Neural progenitor cell (in vitro differentiated cells): ENCODE measurements at regions not wholly inside any gene's neighbourhood (a gene's known extent, or its start where the extent isn't known, plus 50 kb on each side); places are given as distances from the start of the nearest gene placed in this dataset.

ENCODE experiments used
- DNase-seq: peaks from one replicate; pipeline ENCODE4 v3.0.0-alpha.2; 2016; ENCODE audit warnings: low spot score
- H2AFZ ChIP-seq: fragments of 200-600 bp; sonication (generic); replicated peaks from 2 replicates; pipeline ENCODE4 v1.6.1; 2016; ENCODE audit warnings: antibody characterized with exemption
- H3F3A ChIP-seq: fragments of 200-600 bp; sonication (generic); 2 replicates; pipeline ENCODE4 v1.6.1; 2016; ENCODE audit warnings: antibody characterized with exemption, low read depth
- H3K27ac ChIP-seq: fragments of 200-600 bp; sonication (generic); 2 replicates; pipeline ENCODE4 v1.5.1; 2016; ENCODE audit warnings: mild to moderate bottlenecking
- H3K27me3 ChIP-seq: fragments of 200-600 bp; sonication (generic); 2 replicates; pipeline ENCODE4 v1.6.1; 2016; ENCODE audit warnings: mild to moderate bottlenecking, moderate library complexity
- H3K36me3 ChIP-seq: fragments of 200-600 bp; sonication (generic); 2 replicates; pipeline ENCODE4 v1.5.1; 2016
- H3K4me1 ChIP-seq: fragments of 200-600 bp; sonication (generic); 2 replicates; pipeline ENCODE4 v1.6.1; 2016; ENCODE audit warnings: mixed run types
- H3K4me2 ChIP-seq: fragments of 200-600 bp; sonication (generic); 2 replicates; pipeline ENCODE4 v1.6.1; 2016
- H3K4me3 ChIP-seq: fragments of 200-600 bp; sonication (generic); 2 replicates; pipeline ENCODE4 v1.5.1; 2016
- H3K79me2 ChIP-seq: fragments of 200-600 bp; sonication (generic); 2 replicates; pipeline ENCODE4 v1.6.1; 2016; ENCODE audit warnings: low read depth
- H3K9ac ChIP-seq: fragments of 200-600 bp; sonication (generic); 2 replicates; pipeline ENCODE4 v1.6.1; 2016
- H3K9me3 ChIP-seq: fragments of 200-600 bp; sonication (generic); 2 replicates; pipeline ENCODE4 v1.5.1; 2016; ENCODE audit warnings: low read depth
- H4K20me1 ChIP-seq: fragments of 200-600 bp; sonication (generic); 2 replicates; pipeline ENCODE4 v1.6.1; 2016; ENCODE audit warnings: low read depth
- H3K27ac Mint-ChIP-seq: 3 replicates; pipeline ENCODE4 v1.8.0; 2021; ENCODE audit warnings: mixed read lengths
- H3K27me3 Mint-ChIP-seq: 2 replicates; pipeline ENCODE4 v1.8.0; 2022; ENCODE audit warnings: low read depth, mild to moderate bottlenecking, inconsistent platforms, moderate library complexity, mixed read lengths; ENCODE audit not compliant: insufficient read depth
- H3K36me3 Mint-ChIP-seq: 3 replicates; pipeline ENCODE4 v1.8.0; 2021; ENCODE audit warnings: mixed read lengths
- H3K4me1 Mint-ChIP-seq: 3 replicates; pipeline ENCODE4 v1.8.0; 2021; ENCODE audit warnings: mixed read lengths
- H3K4me3 Mint-ChIP-seq: 3 replicates; pipeline ENCODE4 v1.8.0; 2021; ENCODE audit warnings: mild to moderate bottlenecking, moderate library complexity, mixed read lengths
- H3K9me3 Mint-ChIP-seq: 3 replicates; pipeline ENCODE4 v1.8.0; 2020; ENCODE audit warnings: mixed read lengths
- CTCF ChIP-seq: fragments of 200-600 bp; sonication (generic); IDR thresholded peaks from 2 replicates; pipeline ENCODE4 v1.5.1; 2017; ENCODE audit warnings: antibody characterized with exemption, mild to moderate bottlenecking
- EZH2 ChIP-seq: fragments of 200-600 bp; sonication (generic); IDR thresholded peaks from 2 replicates; pipeline ENCODE4 v1.6.1; 2017; ENCODE audit warnings: antibody characterized with exemption, mild to moderate bottlenecking, moderate library complexity
- EZH2phosphoT487 ChIP-seq: fragments of 200-600 bp; sonication (generic); IDR thresholded peaks from 2 replicates; pipeline ENCODE4 v1.6.1; 2017; ENCODE audit warnings: antibody characterized with exemption

- Mint-ChIP-seq H3K27me3 (no peaks in the 10 kb centered on the region), H3K36me3 (no peaks in the 10 kb centered on the region), H3K27ac (no peak overlapping the region), H3K9me3 (no peaks in the 10 kb centered on the region), H3K4me1 (no peaks in the 10 kb centered on the region), H3K4me3 (no peak overlapping the region)
- DNase-seq, result no peak
- Histone ChIP-seq H3K4me1 (no peaks in the 10 kb centered on the region), H4K20me1 (no peaks in the 10 kb centered on the region), H3F3A (no peaks in the 10 kb centered on the region), H3K4me3 (no peak overlapping the region), H3K36me3 (no peaks in the 10 kb centered on the region), H3K9ac (no peak overlapping the region), H3K27me3 (no peaks in the 10 kb centered on the region), H3K79me2 (no peaks in the 10 kb centered on the region), H3K27ac (no peak overlapping the region), H2AFZ (no peak overlapping the region), H3K4me2 (no peak overlapping the region), H3K9me3 (no peaks in the 10 kb centered on the region)
- TF ChIP-seq EZH2phosphoT487, result no peak
- no peak for TF ChIP-seq EZH2
- no peak for TF ChIP-seq CTCF
Measured at GRCh38 chr2:147386284-147386683, 458.5 kb upstream of the ACVR2A start.

- H3K79me2 ChIP-seq, result no peaks in the 10 kb centered on the region
- H4K20me1 ChIP-seq, result no peaks in the 10 kb centered on the region
- Mint-ChIP-seq H3K4me1 (no peaks in the 10 kb centered on the region), H3K27me3 (no peaks in the 10 kb centered on the region), H3K9me3 (no peaks in the 10 kb centered on the region), H3K36me3 (no peaks in the 10 kb centered on the region), H3K27ac (no peak overlapping the region), H3K4me3 (no peak overlapping the region)
- TF ChIP-seq EZH2phosphoT487 (no peak), CTCF (no peak), EZH2 (no peak)
- H3K9ac ChIP-seq, result no peak overlapping the region
- H3K36me3 ChIP-seq, result no peaks in the 10 kb centered on the region
- H3K27ac ChIP-seq, result no peak overlapping the region
- H3F3A ChIP-seq, result no peaks in the 10 kb centered on the region
- no peak overlapping the region for H3K4me3 ChIP-seq
- DNase-seq, result no peak
- H3K9me3 ChIP-seq, result no peaks in the 10 kb centered on the region
- no peak overlapping the region for H2AFZ ChIP-seq
- H3K4me1 ChIP-seq, result no peaks in the 10 kb centered on the region
- H3K4me2 ChIP-seq, result no peak overlapping the region
- H3K27me3 ChIP-seq, result no peaks in the 10 kb centered on the region
Measured at GRCh38 chr2:147385600-147385999, 459.2 kb upstream of the ACVR2A start.

- H3K9me3 Mint-ChIP-seq, result no peaks in the 10 kb centered on the region
- no peak for DNase-seq
- no peaks in the 10 kb centered on the region for H3K79me2 ChIP-seq
- H4K20me1 ChIP-seq, result no peaks in the 10 kb centered on the region
- no peak overlapping the region for H2AFZ ChIP-seq
- no peaks in the 10 kb centered on the region for H3K36me3 Mint-ChIP-seq
- no peak overlapping the region for H3K9ac ChIP-seq
- no peaks in the 10 kb centered on the region for H3K27me3 Mint-ChIP-seq
- no peaks in the 10 kb centered on the region for H3K36me3 ChIP-seq
- no peak overlapping the region for H3K4me3 Mint-ChIP-seq
- TF ChIP-seq EZH2phosphoT487, result no peak
- TF ChIP-seq EZH2, result no peak
- no peak for TF ChIP-seq CTCF
- no peaks in the 10 kb centered on the region for H3K4me1 Mint-ChIP-seq
- no peaks in the 10 kb centered on the region for H3F3A ChIP-seq
- no peak overlapping the region for H3K4me3 ChIP-seq
- no peak overlapping the region for H3K27ac Mint-ChIP-seq
- H3K27ac ChIP-seq, result no peak overlapping the region
- no peak overlapping the region for H3K4me2 ChIP-seq
- no peaks in the 10 kb centered on the region for H3K27me3 ChIP-seq
- no peaks in the 10 kb centered on the region for H3K4me1 ChIP-seq
- no peaks in the 10 kb centered on the region for H3K9me3 ChIP-seq
Measured at GRCh38 chr2:147384659-147385058, 460.2 kb upstream of the ACVR2A start.
